Adrenal gland (tissue), 9 donors: ENCODE measurements at regions not wholly inside any gene's neighbourhood (a gene's known extent, or its start where the extent isn't known, plus 50 kb on each side); places are given as distances from the start of the nearest gene placed in this dataset.
"Not testable (repeated sequence)": the region's sequence is repeated elsewhere in the genome, so short reads cannot be mapped to it uniquely, and the experiment has no call there.

ENCODE experiments used
- DNase-seq, 7 donors: peaks; one replicate each; pipeline ENCODE4 v3.0.0-alpha.2; 2019 to 2020
- H3K27ac ChIP-seq, 5 donors: fragments of 200-600 bp; sonication (generic) in 4 of 5; 1 replicate in 3 of 5; 2 replicates in 2 of 5; pipeline versions ENCODE4 v1.5.1 to v1.8.0; 2016 to 2020; ENCODE audit warnings: mild to moderate bottlenecking in 1 of 5
- H3K27me3 ChIP-seq: fragments of 200-600 bp; 2 replicates; pipeline ENCODE4 v1.8.0; 2021
- H3K36me3 ChIP-seq, 2 donors: fragments of 200-600 bp; replicated peaks in 1 of 2; 1 replicate in 1 of 2; 2 replicates in 1 of 2; pipeline versions ENCODE4 v1.5.1 to v1.8.0; 2018 to 2022
- H3K4me1 ChIP-seq, 2 donors: fragments of 200-600 bp; replicated peaks in 1 of 2; 1 replicate in 1 of 2; 2 replicates in 1 of 2; pipeline versions ENCODE4 v1.5.1 to v1.8.0; 2018 to 2021
- H3K4me3 ChIP-seq, 4 donors: fragments of 200-600 bp; sonication (generic) in 3 of 4; one replicate each; pipeline ENCODE4 v1.5.1; 2016 to 2018
- H3K9me3 ChIP-seq, 3 donors: fragments of 200-600 bp; sonication (generic) in 1 of 3; replicated peaks in 1 of 3; 1 replicate in 2 of 3; 2 replicates in 1 of 3; pipeline versions ENCODE4 v1.5.1 to v1.8.0; 2016 to 2021
- POLR2A ChIP-seq, 2 donors: fragments of 450-650 bp; IDR thresholded peaks; one replicate each; pipeline ENCODE4 v1.6.1; 2017; ENCODE audit warnings: antibody characterized with exemption in 2 of 2, mild to moderate bottlenecking in 2 of 2, moderate library complexity in 1 of 2
- WGBS, 4 donors: extraction: QIAGEN DNeasy Blood & Tissue Kit in 2 of 4; methylation state at CpG; one replicate each; pipeline versions ENCODE4 v1.1.5 to v1.1.7; 2013 to 2017; 5-methylcytosine and 5-hydroxymethylcytosine counted together
- intact Hi-C, 2 donors: fragments of 100-400 bp; cut with DNase I; formaldehyde crosslinking; loops; one replicate each; pipeline versions ENCODE4 v1.14.1 to v1.15.0; 2022 to 2023
- TF ChIP-seq, protein P1 (sequence below), 6 experiments: fragments of 450-650 bp in 4 of 6; fragments of 200-600 bp in 2 of 6; sonication (generic) in 1 of 6; IDR thresholded peaks; 1 replicate in 5 of 6; 2 replicates in 1 of 6; pipeline versions ENCODE4 v1.5.1 to v1.8.0; 2016 to 2021; ENCODE audit warnings: antibody characterized with exemption in 6 of 6, mild to moderate bottlenecking in 2 of 6, moderate library complexity in 1 of 6
- donor health status: healthy with polysubstance abuse.
- donor health status: Bipolar disorder and iron deficiency.
- donor health status: DM: yes; HTN: yes; CAD: no.
- donor health status: DM: no; HTN: no; CAD: no.
- donor health status: DM: no; HTN: no; CAD: no.

DNA sequence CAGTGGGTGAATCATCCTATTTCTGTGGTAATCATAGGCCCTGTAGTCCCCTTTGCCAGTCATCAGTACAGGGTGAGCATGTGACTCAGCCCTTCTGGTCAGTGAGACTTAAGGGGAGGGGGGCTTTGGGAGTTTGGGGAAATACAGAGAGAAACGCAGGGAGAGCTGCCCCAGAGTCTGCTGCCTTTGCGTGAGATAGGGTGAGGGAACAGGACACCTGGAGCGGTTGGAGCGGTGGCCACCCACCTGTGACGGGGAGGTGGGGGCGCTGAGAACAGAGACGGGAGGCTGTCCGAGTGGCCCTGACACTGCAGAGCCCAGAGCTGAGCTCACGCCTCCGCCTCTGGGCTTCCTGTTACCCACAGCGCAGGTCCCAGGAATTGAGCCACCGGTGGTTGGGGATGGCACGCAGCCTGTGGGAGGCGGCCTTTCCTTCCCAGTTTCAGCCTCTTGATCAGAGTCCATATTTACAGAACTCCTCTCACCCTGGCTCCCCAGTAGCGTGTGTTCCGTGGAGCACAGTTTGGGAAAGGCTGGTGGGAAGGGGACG lies 92.0 kb upstream of the ERCC6L2 start:
- intact Hi-C loops, result no loop called here
- Histone ChIP-seq H3K36me3 (no peaks in the 10 kb centered on the region), H3K27ac (no peak overlapping the region), H3K4me1 (peaks cover 0 to 8% of the 10 kb centered on the region in 2 donors), H3K9me3 (no peaks in the 10 kb centered on the region), H3K4me3 (no peak overlapping the region), H3K27me3 (no peaks in the 10 kb centered on the region)
- peak in 2 of 7 donors; percentile 17 to 30 for DNase-seq
- WGBS, 4 donors, result 87 to 98% (median 89%) methylated on average over 13 to 17 of the region's 17 CpGs
- TF ChIP-seq, protein P1, sequence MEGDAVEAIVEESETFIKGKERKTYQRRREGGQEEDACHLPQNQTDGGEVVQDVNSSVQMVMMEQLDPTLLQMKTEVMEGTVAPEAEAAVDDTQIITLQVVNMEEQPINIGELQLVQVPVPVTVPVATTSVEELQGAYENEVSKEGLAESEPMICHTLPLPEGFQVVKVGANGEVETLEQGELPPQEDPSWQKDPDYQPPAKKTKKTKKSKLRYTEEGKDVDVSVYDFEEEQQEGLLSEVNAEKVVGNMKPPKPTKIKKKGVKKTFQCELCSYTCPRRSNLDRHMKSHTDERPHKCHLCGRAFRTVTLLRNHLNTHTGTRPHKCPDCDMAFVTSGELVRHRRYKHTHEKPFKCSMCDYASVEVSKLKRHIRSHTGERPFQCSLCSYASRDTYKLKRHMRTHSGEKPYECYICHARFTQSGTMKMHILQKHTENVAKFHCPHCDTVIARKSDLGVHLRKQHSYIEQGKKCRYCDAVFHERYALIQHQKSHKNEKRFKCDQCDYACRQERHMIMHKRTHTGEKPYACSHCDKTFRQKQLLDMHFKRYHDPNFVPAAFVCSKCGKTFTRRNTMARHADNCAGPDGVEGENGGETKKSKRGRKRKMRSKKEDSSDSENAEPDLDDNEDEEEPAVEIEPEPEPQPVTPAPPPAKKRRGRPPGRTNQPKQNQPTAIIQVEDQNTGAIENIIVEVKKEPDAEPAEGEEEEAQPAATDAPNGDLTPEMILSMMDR (IDR thresholded peaks at IDR 0.05), result no peak
- no peak for TF ChIP-seq POLR2A (IDR thresholded peaks at IDR 0.05)

DNA sequence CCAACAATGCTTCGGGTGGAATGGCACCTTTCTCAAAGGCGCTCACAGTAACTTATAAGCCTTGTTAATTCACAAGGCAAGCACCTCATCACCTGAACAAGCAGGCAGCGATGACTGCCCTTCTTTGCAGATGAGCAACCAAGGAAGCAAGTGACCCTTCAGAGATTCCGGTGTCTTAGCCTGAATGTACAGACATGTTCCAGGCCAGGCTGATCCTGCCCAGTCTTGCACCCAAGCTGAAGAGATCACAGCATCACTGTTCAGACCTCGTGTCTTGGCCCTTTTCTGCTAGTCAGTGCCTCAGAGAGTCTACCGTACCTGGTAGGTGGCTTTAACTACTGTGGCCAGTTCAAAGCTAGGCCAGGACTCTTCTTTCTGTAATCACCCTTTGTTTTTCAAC lies 94.7 kb upstream of the ERCC6L2 start:
- H3K4me3 ChIP-seq, result no peak overlapping the region
- H3K4me1 ChIP-seq, result peaks cover 0 to 8% of the 10 kb centered on the region in 2 donors
- intact Hi-C loops, result no loop called here
- 90 to 97% (median 95%) methylated on average over 6 of the region's 6 CpGs for WGBS, 4 donors
- H3K9me3 ChIP-seq, result no peaks in the 10 kb centered on the region
- H3K36me3 ChIP-seq, result no peaks in the 10 kb centered on the region
- no peak for DNase-seq
- no peak overlapping the region for H3K27ac ChIP-seq
- no peak for TF ChIP-seq POLR2A (IDR thresholded peaks at IDR 0.05)
- TF ChIP-seq, protein P1 (IDR thresholded peaks at IDR 0.05), result no peak
- H3K27me3 ChIP-seq, result no peaks in the 10 kb centered on the region

DNA sequence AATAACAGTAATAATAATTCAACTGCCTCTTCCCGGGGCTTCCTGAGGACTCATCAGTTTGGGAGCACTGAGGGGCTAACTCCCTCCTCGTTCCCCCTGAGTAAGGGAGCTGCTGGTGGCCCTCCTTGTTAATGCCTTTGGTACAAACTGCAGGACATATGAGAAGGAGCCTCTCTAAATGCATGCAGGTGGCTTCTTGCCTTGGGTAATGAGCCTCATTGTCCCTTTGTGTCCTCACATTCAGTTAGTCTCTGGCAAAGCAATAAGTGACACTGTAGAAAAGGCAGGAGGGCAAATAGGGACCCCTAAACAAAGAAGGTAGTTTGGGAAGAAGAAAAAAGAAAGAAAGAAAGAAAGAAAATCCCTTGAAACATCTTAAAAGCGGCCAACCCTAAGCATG lies 95.4 kb upstream of the ERCC6L2 start:
- 82 to 92% (median 87%) methylated on average over 3 of the region's 3 CpGs for whole genome bisulfite sequencing, 4 donors
- TF ChIP-seq POLR2A (IDR thresholded peaks at IDR 0.05), result no peak
- TF ChIP-seq, protein P1 (IDR thresholded peaks at IDR 0.05), result no peak

DNA sequence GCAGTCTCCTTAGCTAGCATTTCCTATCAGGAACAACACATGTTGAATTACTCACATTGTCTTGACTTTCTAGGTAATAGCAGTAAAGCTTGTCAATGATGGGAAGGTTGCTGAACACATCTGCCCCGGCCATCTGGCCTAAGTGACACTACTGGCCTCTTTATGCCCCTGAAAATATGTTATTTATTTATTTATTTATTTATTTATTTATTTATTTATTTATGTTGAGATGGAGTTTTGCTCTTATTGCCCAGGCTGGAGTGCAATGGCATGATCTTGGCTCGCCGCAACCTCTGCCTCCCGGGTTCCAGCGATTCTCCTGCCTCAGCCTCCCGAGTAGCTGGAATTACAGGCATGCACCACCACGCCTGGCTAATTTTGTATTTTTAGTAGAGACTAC lies 95.9 kb upstream of the ERCC6L2 start:
- WGBS, 4 donors, result 93 to 97% (median 97%) methylated on average over 7 of the region's 7 CpGs
- DNase-seq, intact Hi-C loops: not testable (repeated sequence)

More for the DNA sequence above, 95.4 kb upstream of the ERCC6L2 start:
- Histone ChIP-seq H3K4me1 (peaks cover 0 to 8% of the 10 kb centered on the region in 2 donors), H3K9me3 (no peaks in the 10 kb centered on the region), H3K36me3 (no peaks in the 10 kb centered on the region), H3K27me3 (no peaks in the 10 kb centered on the region), H3K27ac (no peak overlapping the region), H3K4me3 (no peak overlapping the region)
- intact Hi-C loops, result no loop called here
- DNase-seq, result no peak

DNA sequence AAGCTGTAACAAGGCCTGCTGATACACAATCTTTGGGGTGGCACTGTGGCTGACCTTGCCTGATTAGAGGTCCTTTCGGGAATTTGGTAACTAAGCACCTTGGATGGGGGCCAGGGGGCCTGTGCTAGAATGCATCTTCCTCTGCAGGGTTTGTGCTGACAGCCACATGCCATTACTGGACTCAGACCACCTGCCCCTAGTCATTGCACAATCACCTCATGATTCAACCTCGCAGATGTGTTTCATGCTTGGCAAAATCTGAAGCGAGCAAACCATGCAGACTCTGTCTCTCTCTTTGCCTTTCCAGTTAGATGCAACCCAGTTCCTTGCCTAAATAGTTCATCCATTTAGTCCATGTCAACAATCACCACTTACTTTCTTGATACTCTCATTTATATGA lies 96.5 kb upstream of the ERCC6L2 start:
- H3K9me3 ChIP-seq, result no peaks in the 10 kb centered on the region
- peaks cover 0 to 8% of the 10 kb centered on the region in 2 donors for H3K4me1 ChIP-seq
- intact Hi-C loops, result no loop called here
- TF ChIP-seq POLR2A (IDR thresholded peaks at IDR 0.05), result no peak
- TF ChIP-seq, protein P1 (IDR thresholded peaks at IDR 0.05), result no peak
- no peak overlapping the region for H3K27ac ChIP-seq
- DNase-seq, result peak in 6 of 7 donors; percentile 57 to 83 (median 73)
- H3K36me3 ChIP-seq, result no peaks in the 10 kb centered on the region
- H3K27me3 ChIP-seq, result no peaks in the 10 kb centered on the region
- no peak overlapping the region for H3K4me3 ChIP-seq
- WGBS, 4 donors, result 64 to 91% (median 76%) methylated on average over 2 to 3 of the region's 3 CpGs

More for the DNA sequence above, 95.9 kb upstream of the ERCC6L2 start:
- not testable (repeated sequence) for H3K36me3 ChIP-seq, H3K4me1 ChIP-seq, H3K27me3 ChIP-seq, H3K27ac ChIP-seq, H3K4me3 ChIP-seq, H3K9me3 ChIP-seq
